NCI-H2196 (cell line): ENCODE measurements at regions not wholly inside any gene's neighbourhood (a gene's known extent, or its start where the extent isn't known, plus 50 kb on each side); places are given as distances from the start of the nearest gene placed in this dataset.
"Not testable (repeated sequence)": the region's sequence is repeated elsewhere in the genome, so short reads cannot be mapped to it uniquely, and the experiment has no call there.

Experiments
- DNase-seq: peaks from one replicate; lab custom pipeline; 2025; ENCODE audit not compliant: unreplicated experiment; lab: John Stamatoyannopoulos, UW

DNA sequence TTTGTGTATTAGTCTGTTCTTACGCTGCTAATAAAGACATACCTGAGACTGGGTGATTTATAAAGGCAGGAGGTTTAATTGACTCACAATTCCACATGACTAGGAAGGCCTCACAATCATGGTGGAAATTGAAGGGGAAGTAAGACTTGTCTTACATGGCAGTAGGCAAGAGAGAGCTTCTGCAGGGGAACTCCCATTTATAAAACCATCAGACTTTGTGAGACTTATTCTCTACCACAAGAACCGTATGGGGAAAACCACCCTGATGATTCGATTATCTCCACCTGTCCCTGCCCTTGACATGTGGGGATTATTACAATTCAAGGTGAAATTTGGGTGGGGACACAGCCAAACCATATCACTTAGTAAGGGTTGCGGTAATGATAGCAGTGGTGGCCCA is 833.1 kb downstream of the FLRT2 start:
- no peak for DNase-seq

DNA sequence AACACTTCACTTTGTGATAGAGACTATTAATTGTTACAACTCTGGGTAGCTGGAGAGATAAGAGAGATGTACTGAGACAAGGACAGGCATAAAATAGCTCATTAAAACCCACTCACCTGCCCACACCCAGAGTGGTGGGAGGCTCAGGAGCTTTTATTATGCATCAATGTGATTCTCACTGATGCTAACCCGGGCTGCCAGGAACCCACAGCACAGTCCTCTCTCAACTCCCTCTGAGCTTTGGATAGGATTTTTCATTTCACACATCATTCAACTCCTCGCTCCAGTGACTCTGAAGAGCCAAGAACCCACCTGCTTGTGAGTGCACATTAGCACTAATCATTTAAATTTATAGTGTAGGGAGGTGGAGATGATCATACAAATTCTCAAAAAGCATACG is 827.9 kb downstream of the FLRT2 start:
- no peak for DNase-seq

DNA sequence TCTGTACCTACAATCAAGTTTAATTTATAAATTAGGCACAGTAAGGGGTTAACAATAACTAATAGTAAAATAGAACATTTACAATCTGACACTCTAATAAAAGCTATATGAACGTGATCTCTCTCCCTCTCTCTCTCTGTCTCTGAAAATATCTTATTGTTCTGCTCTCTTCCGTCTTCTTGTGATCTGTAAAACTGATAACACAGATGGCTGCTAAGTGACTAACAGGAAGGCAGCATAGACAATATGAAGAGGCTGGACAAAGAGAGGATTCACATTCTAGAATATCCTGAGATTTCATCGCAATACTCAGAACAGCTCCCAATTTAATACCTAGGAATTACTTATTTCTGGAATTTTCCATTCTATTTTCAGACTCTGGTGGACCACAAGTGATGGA is 827.2 kb downstream of the FLRT2 start:
- no peak for DNase-seq

DNA sequence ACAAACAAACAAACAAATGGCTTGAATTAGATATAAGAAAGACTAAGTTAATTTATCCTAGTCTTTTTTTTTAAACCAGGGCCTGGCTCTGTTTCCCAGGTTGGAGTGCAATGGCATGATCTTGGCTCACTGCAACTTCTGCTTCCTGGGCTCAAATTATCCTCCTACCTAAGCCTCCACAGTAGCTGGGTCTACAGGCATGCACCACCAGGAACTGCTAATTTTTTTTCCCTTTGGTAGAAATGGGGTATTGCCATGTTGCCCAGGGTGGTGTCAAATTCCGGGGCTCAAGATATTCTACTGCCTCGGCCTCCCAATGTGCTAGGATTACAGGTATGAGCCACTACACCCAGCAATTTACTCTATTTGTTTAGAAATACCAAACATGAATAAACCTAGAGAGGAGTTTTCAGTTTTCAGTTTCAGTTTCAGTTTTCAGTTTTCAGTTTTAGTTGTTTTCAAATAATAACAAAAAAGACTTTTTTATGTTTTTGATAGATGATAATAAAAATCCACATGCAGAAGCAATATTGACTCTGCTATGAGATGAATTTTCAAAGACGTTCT is 817.0 kb downstream of the FLRT2 start:
- no peak for DNase-seq

DNA sequence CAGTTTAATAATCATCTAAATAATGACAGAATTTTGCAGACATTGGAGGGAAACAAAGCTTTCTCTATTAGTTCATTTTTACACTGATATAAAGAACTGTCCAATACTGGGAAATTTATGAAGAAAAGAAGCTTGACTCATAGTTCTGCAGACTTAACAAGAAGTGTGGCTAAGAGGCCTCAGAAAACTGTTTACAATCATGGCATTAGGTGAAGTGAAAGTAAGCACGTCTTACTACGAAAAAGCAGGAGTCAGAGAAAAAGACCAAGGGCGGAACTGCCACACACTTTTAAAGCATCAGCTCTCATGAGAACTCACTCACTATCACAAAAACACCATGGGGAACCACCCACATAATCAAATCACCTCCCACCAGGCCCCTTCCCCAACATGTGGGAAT is 804.4 kb downstream of the FLRT2 start:
- DNase-seq, result no peak

DNA sequence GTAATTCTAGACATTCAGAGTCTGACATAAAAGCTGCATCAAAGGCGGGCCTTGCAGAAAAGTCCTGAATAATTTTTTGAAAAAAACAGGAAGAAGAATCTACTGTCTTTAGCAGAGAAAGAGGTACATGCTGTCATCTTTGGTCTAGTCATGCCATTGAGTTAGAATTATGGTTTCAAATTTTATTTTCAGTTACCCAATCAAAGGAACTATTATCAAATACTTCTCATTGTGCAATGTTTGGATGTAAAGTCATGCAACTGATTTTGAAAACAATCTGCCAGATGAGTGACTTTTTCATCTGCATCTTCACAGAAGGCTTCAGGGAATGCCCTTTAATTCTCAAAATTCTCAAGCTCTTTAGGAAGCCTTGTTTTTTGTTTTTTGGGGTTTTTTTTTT is 803.5 kb downstream of the FLRT2 start:
- DNase-seq, result no peak

DNA sequence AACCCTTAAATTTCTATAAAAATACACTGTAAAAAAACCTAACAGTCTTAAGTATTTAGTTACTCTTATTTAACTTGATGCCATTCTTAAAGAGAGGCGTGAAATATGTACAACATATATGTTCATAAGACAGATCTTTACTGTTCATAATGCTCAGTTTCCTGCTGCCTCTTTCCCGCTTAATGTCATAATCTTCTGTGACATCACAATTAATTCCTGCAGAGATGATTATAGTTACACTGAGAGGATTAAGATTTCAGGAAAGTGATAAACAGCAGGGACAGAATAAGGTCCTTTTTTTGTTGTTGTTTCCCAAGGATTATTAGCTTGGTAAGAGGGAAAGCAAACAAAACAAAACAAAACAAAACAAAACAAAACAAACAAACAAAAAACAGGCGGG is 801.4 kb downstream of the FLRT2 start:
- DNase-seq, result no peak

DNA sequence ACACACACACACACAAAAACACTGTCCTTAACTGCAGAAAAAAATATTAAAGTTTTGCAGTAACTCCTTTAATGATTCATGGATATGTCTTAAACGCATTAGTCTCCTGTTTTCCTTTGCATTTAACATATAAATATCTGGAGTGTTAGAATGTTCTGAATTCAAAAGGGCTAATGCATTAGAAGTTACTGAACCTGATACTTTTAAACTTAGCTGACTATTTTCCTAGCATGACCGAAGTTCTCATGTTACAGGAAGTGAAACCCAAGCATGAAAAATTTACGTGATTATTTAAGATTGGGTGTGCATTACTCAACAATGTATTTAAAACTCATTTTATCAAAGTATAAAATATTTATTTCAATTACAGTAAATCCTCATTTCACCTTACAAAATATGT is 791.2 kb downstream of the FLRT2 start:
- no peak for DNase-seq

DNA sequence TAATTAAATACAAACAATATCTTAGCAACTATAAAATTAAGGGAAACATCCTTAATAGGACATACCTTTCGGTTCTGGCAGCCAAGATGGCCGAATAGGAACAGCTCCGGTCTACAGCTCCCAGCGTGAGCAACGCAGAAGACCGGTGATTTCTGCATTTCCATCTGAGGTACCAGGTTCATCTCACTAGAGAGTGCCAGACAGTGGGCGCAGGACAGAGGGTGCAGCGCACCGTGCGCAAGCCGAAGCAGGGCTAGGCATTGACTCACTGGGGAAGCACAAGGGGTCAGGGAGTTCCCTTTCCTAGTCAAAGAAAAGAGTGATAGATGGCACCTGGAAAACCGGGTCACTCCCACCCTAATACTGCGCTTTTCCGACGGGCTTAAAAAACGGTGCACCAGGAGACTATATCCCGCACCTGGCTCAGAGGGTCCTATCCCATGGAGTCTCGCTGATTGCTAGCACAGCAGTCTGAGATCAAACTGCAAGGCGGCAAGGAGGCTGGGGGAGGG is 782.3 kb downstream of the FLRT2 start:
- not testable (repeated sequence) for DNase-seq

DNA sequence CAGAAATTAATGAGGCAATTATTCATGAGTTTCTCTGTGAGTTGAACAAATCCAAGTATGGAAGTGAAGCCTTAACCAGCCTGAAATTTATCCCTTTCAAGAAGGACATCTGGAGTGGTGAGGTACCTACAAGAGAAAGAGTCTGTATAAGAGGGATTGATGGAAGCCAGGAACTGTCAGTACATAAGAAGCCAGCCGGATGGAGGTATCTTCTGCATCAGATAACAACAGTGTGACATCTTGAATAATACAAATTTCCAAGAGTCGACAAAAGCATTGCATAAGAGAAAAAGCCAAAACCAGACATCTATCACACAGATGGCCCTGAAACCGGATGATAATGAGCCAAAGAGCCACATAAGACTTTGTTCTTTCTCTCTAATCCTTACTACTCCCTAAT is 781.2 kb downstream of the FLRT2 start:
- DNase-seq, result no peak

DNA sequence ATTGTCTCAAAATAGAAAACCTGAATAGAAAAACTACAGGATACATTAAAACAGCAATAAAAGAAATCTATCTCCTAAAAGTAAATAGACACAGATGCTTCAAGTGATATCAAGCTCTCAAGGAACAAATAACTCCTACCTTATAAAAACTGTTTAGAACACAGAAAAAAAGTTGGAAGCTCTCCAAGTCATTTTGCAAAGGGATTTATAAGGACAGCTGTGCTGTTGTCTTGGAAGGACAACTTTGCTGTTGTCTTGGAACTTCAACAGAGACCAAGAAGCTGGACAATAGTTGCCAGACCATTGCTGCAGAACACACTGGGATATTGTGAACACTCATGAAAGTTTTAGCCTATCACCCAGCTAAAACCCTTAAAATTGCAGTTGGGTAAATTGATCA is 780.7 kb downstream of the FLRT2 start:
- DNase-seq, result no peak

DNA sequence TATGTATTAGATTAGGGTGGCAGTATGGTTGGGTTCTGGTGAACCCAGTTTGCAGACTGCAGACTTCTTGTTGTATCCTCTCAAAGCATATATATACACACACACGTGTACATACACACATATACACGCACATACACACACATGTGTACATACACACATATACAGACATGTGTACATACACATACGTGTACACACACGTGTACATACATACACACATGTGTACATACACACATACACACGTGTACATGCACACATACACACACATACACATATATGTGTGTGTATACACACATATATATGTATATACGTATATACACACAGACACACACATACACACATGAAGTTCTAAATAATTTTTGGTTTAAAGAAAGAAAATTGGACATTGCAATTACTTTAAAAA is 780.2 kb downstream of the FLRT2 start:
- DNase-seq, result no peak

DNA sequence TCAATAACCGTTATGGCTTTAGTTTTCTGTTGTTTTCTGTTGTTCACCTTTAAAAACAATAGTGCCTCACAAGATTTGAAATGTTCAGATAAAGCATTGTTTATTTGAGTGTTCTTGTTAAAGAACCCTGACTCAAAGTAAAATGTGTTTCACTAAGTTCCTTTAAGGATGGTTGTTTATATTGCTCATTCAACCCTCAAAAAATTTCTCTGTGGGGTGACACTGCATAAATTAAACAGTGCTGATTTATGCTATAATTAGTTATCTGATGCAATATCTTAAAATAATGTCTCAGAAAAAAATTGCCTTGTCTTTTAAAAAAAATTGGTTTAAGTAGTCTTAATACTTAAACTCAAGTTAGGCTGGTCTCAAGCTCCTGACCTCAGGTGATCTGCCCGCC is 775.1 kb downstream of the FLRT2 start:
- no peak for DNase-seq

DNA sequence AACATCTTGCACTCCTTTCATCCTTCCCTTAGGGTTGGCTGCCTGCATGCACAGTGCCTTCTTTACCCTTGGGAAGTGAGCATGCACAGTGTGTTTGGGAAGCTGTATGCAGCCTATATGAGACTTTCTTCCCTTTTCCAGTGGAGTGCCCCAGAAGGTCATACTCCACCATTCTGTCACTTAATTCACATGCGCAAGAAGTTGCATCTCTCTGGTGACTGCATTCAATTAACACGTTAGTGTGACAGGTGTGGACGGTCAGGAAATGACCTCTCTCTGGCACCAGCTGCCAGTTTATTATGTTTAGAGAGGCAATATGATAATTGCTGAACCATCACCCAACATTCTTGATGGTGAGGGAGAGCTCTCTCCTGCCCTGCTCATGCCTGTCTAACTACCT is 770.0 kb downstream of the FLRT2 start:
- no peak for DNase-seq

DNA sequence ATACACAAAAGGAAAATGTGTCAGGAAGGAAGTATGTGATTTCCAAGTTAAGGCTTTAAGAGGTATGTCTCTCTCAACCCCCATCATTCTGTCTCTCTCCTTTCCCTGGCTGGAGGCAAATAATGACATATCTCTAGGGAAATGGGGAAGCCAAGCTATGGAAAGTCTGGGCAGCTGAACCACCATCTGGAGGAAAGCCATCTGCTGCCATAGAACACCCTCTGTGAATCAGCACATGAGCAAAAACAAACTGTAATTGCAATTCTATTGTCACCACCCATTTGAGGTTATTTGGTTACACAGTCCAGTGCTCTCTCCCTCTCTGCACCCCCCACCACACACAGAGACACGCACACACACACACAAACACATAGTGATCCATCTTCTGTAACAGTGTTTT is 766.2 kb downstream of the FLRT2 start:
- no peak for DNase-seq

DNA sequence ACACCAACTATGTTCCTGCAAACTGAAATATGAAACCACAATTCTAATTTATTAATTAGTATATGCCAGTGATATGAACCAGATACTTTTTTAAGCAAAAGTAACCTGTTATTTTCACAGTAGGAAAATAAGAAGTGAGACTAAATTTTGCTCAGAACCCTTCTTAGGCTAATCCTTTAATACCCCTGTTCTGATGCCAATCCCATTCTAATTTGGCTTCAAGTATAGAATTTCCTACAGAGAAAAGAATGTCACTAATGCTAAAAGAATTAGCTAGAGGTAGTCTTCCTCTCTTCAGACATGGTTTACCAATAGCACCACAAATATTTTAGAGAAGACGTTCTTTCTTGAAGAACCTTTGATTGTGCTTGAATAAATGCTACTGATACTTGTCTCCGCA is 758.4 kb downstream of the FLRT2 start:
- no peak for DNase-seq

DNA sequence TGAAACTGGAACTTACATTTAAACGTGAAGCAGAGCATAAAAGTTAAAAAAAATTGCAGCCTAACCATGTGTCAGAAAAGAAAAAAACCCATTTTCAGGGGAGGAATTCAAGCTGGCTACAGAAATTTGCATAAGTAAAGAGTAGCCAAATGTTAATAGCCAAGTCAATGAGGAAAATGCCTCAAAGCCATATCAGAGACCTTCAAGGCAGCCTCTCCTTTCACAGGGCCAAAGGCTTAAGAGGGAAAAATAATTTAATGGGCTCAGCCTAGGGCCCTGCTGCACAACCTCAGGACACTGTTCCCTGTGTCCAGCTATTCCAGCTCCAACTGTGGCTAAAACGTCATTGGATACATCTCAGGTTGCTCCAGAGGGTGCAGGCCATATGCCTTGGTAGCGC is 749.5 kb downstream of the FLRT2 start:
- no peak for DNase-seq

DNA sequence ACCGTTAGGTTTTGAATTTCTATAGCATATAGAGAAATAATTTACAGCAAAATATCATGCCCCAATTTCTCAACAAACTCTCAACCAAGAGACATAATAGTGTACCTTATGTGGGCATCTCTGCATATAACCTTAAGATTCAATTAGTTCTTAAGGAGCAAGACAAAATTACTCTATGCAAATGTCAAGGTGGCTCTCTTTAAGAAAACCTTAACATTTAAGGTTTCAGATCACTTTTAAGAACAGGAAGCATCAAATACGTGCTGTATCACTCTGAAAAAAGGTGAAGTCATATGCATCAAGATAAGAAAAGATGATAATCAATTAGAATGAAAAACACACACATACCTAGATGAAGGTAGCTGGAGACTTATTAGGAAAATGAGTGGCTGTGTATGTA is 728.0 kb downstream of the FLRT2 start:
- DNase-seq, result no peak

DNA sequence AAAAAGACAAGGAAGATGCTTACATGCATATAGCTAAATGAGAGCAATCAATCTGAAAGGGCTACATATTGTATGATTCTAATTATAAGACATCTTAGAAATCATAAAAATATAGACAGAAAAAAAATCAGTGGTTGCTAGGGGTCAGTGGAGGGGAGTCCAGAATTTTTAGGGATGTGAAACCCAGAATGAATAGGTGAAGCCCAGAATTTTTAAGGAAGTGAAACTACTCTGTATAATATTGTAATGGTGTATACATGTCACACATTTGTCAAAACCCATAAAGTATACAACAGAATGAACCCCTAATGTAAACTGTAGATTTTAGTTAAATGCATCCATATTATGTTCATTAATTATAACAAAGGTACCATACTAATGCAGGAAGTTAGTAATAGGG is 713.2 kb downstream of the FLRT2 start:
- DNase-seq, result no peak

DNA sequence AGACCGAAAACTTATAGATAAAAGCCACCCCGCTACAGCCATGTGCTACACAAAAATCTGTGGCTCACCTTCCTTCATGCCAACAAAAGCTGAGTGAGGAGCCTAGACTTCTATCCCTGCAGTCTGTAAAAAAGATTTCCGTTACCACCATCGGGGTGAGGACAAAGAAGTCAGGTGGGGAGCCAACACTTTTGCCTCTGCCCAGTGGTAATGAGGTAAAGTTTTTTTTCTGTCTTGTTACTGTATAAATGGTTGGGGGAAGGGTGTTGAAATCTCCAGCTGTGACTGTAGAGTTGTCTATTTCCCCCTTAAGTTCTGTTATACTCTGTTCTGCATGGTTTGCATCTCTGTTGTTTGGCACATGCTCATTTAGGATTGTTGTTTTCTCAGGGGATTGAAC is 707.8 kb downstream of the FLRT2 start:
- DNase-seq, result no peak

DNA sequence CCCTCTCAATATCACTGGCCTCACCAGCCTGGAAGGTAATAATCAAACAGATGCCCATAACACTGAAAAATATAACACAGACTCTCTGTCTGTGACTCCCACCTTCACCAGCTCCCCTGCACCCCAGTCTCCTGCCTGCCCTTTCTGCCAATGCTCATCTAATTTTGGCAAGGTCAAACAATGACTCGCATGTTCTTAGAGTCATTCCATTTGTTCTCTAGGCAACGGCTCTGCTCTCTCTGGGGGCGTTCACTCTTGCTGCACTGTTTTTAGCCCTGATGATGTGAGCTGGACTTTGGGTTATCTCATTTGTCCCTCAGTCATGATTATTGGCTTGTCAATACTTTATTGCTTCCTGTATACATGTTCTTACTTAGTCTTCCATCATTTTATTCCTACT is 691.8 kb downstream of the FLRT2 start:
- no peak for DNase-seq

DNA sequence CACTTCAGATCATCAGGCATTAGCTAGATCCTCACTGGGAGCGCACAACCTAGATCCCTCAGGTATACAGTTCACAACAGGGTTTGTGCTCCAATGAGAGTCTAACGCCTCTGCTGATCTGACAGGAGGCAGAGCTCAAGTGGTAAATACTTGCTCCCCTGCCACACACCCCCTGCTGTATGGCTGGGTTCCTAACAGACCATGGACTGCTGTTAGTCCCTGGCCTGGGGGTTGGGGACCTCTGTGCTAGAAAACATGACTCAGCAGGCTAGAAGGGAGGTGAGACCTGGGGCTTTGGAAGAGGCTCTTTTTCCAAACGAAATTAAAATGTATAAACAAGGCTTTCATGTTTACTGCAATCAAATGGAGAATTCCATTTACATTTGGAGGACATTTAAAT is 691.1 kb downstream of the FLRT2 start:
- no peak for DNase-seq

DNA sequence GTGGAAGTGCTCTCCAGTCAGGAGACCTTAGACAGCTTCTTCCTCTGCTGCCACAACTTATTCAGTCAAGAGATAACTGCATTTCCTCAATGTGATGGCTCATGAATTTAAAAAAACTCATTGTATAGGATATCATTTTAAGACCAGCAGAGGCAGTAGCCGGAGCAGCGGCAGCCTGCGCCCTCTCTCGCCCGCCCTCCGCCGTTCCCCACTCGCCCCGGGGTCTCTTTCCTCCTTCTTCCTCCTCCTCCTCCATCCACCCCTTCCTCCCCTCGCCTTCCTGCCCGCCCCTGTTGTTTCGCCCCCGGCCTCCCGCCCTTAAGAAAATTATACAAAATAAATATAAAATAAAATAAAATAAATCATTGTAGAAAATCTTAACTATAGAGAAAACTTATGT is 687.6 kb downstream of the FLRT2 start:
- DNase-seq, result no peak

DNA sequence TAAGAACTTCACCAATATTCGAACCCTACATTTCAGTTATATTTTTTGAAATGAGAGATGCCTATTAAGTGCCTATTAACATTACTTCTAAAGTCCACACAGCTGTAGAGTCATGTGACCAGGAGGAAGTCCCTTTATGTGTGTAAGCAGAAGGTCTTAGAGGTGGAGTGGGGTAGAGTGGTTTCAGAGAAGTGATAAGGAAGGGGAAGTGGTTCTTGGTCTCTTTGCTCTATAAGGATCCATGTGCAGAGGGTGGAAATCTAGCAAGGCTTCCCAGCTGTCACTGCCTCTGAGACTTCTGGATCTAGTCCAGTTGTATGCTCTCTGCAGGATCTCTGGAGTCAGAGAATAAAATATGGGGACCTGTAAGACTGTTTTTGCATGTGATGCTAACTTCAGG is 673.9 kb downstream of the FLRT2 start:
- no peak for DNase-seq
